Thyroid gland (tissue), 4 donors: ENCODE measurements at regions not wholly inside any gene's neighbourhood (a gene's known extent, or its start where the extent isn't known, plus 50 kb on each side); places are given as distances from the start of the nearest gene placed in this dataset.

ENCODE experiments used
- DNase-seq, 2 donors: peaks; one replicate each; pipeline ENCODE4 v3.0.0-alpha.2; 2019
- H3K27ac ChIP-seq, 3 donors: fragments of 200-600 bp; sonication (generic); 1 replicate in 2 of 3; 2 replicates in 1 of 3; pipeline ENCODE4 v1.5.1; 2016 to 2019; ENCODE audit warnings: mild to moderate bottlenecking in 1 of 3, moderate library complexity in 1 of 3
- H3K27me3 ChIP-seq: fragments of 200-600 bp; sonication (generic); one replicate; pipeline ENCODE4 v1.5.1; 2019
- H3K36me3 ChIP-seq, 2 donors: fragments of 200-600 bp; sonication (generic); one replicate each; pipeline ENCODE4 v1.5.1; 2016 to 2019
- H3K4me1 ChIP-seq, 2 donors: fragments of 200-600 bp; sonication (generic); one replicate each; pipeline ENCODE4 v1.5.1; 2017 to 2019
- H3K4me3 ChIP-seq, 3 donors: fragments of 200-600 bp; sonication (generic); replicated peaks in 1 of 3; 1 replicate in 2 of 3; 2 replicates in 1 of 3; pipeline ENCODE4 v1.5.1; 2016; ENCODE audit warnings: mild to moderate bottlenecking in 1 of 3
- H3K9me3 ChIP-seq: fragments of 200-600 bp; sonication (generic); one replicate; pipeline ENCODE4 v1.5.1; 2017
- CTCF ChIP-seq, 6 experiments: fragments of 200-600 bp in 3 of 6; fragments of 450-650 bp in 3 of 6; sonication (generic) in 3 of 6; IDR thresholded peaks; one replicate each; pipeline ENCODE4 v1.5.1; 2016 to 2019; ENCODE audit warnings: antibody characterized with exemption in 6 of 6, mild to moderate bottlenecking in 2 of 6, inconsistent platforms in 1 of 6, moderate library complexity in 1 of 6
- POLR2A ChIP-seq, 2 donors: fragments of 450-650 bp; IDR thresholded peaks; one replicate each; pipeline ENCODE4 v1.6.1; 2017; ENCODE audit warnings: antibody characterized with exemption in 2 of 2, mild to moderate bottlenecking in 2 of 2, moderate library complexity in 1 of 2
- WGBS, 2 donors: methylation state at CpG; one replicate each; pipeline ENCODE4 v1.1.5; 2017; 5-methylcytosine and 5-hydroxymethylcytosine counted together
- intact Hi-C: fragments of 100-400 bp; cut with DNase I; formaldehyde crosslinking; loops from one replicate; pipeline ENCODE4 v1.15.1; 2023

- no peak for DNase-seq
- Histone ChIP-seq H3K9me3 (no peaks in the 10 kb centered on the region), H3K4me3 (no peak overlapping the region), H3K4me1 (no peaks in the 10 kb centered on the region), H3K27ac (no peak overlapping the region), H3K36me3 (no peaks in the 10 kb centered on the region), H3K27me3 (no peaks in the 10 kb centered on the region)
- intact Hi-C loops = no loop called here
- TF ChIP-seq CTCF (IDR thresholded peaks at IDR 0.05) (no peak), POLR2A (IDR thresholded peaks at IDR 0.05) (no peak)
Measured at GRCh38 chr12:13359636-13360035, 163.1 kb downstream of the EMP1 start.

GRCh38 chr12:13358391-13358905, 161.9 kb downstream of the EMP1 start:
- no peak for TF ChIP-seq CTCF (IDR thresholded peaks at IDR 0.05)
- intact Hi-C loops = no loop called here
- H3K4me1 ChIP-seq = no peaks in the 10 kb centered on the region
- WGBS, 2 donors = 92 to 94% methylated on average over 4 of the region's 4 CpGs
- no peaks in the 10 kb centered on the region for H3K27me3 ChIP-seq
- H3K9me3 ChIP-seq = no peaks in the 10 kb centered on the region
- no peak overlapping the region for H3K27ac ChIP-seq
- DNase-seq = no peak
- no peak overlapping the region for H3K4me3 ChIP-seq
- no peaks in the 10 kb centered on the region for H3K36me3 ChIP-seq

- Histone ChIP-seq H3K4me1 (peaks cover 0 to 2% of the 10 kb centered on the region in 2 donors), H3K36me3 (no peaks in the 10 kb centered on the region), H3K4me3 (no peak overlapping the region), H3K27ac (no peak overlapping the region), H3K27me3 (no peaks in the 10 kb centered on the region), H3K9me3 (no peaks in the 10 kb centered on the region)
- intact Hi-C loops = no loop called here
- no peak for DNase-seq
- TF ChIP-seq POLR2A (IDR thresholded peaks at IDR 0.05) (no peak), CTCF (IDR thresholded peaks at IDR 0.05) (no peak)
- WGBS, 2 donors = 81 to 85% methylated on average over 2 of the region's 2 CpGs
Measured at GRCh38 chr12:13350946-13351345, 154.4 kb downstream of the EMP1 start.

GRCh38 chr12:13350381-13350780, 153.9 kb downstream of the EMP1 start:
- no peak overlapping the region for H3K4me3 ChIP-seq
- DNase-seq = no peak
- peaks cover 0 to 4% of the 10 kb centered on the region in 2 donors for H3K4me1 ChIP-seq
- H3K27me3 ChIP-seq = no peaks in the 10 kb centered on the region
- intact Hi-C loops = no loop called here
- WGBS, 2 donors = 47 to 62% methylated on average over 2 of the region's 2 CpGs
- H3K9me3 ChIP-seq = no peaks in the 10 kb centered on the region
- no peak overlapping the region for H3K27ac ChIP-seq
- TF ChIP-seq POLR2A (IDR thresholded peaks at IDR 0.05) (no peak), CTCF (IDR thresholded peaks at IDR 0.05) (no peak)
- no peaks in the 10 kb centered on the region for H3K36me3 ChIP-seq

- H3K4me3 ChIP-seq = no peak overlapping the region
Measured at GRCh38 chr12:13348464-13348863, 151.9 kb downstream of the EMP1 start.

More at GRCh38 chr12:13348464-13348863, 151.9 kb downstream of the EMP1 start:
- H3K4me1 ChIP-seq = peaks cover 0 to 4% of the 10 kb centered on the region in 2 donors
- no peaks in the 10 kb centered on the region for H3K36me3 ChIP-seq
- no peak overlapping the region for H3K27ac ChIP-seq
- intact Hi-C loops = no loop called here
- 80 to 84% methylated on average over 1 of the region's 1 CpG for WGBS, 2 donors
- no peaks in the 10 kb centered on the region for H3K9me3 ChIP-seq
- TF ChIP-seq POLR2A (IDR thresholded peaks at IDR 0.05) (no peak), CTCF (IDR thresholded peaks at IDR 0.05) (no peak)
- DNase-seq = no peak
- no peaks in the 10 kb centered on the region for H3K27me3 ChIP-seq
